Amniotic stem cell (primary cell): ENCODE measurements at regions not wholly inside any gene's neighbourhood (a gene's known extent, or its start where the extent isn't known, plus 50 kb on each side); places are given as distances from the start of the nearest gene placed in this dataset.
A peak's percentile ranks its signal among the peaks of the same experiment; 100 is the strongest.

ENCODE experiments used
- DNase-seq: peaks from one replicate; lab custom pipeline; 2025; lab: John Stamatoyannopoulos, UW

- no peak for DNase-seq
Measured at GRCh38 chr5:96340357-96340756, 92.7 kb downstream of the PCSK1 start.

- DNase-seq, result no peak
Measured at GRCh38 chr5:96339862-96340261, 93.2 kb downstream of the PCSK1 start.

- DNase-seq, result no peak
Measured at GRCh38 chr5:96338624-96339415, 94.2 kb downstream of the PCSK1 start.

DNA sequence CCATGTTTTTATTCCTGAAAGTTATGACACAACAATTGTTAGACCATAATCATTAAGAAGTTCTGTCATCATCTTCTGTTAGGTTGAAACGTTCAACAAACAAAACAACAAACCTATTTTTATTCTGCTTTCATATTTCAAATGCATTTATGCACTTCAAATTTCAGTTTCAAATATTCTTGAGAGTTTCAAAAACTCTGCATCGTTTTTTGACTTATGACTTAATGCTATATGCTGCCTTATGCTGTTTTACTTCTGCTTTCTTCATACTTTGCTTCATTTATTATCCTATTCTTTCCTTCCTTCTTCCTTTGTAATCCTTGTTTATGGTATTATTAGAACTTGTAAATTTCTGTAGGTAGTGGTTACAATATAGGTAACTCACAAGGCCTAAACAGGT lies 95.0 kb downstream of the PCSK1 start:
- no peak for DNase-seq

DNA sequence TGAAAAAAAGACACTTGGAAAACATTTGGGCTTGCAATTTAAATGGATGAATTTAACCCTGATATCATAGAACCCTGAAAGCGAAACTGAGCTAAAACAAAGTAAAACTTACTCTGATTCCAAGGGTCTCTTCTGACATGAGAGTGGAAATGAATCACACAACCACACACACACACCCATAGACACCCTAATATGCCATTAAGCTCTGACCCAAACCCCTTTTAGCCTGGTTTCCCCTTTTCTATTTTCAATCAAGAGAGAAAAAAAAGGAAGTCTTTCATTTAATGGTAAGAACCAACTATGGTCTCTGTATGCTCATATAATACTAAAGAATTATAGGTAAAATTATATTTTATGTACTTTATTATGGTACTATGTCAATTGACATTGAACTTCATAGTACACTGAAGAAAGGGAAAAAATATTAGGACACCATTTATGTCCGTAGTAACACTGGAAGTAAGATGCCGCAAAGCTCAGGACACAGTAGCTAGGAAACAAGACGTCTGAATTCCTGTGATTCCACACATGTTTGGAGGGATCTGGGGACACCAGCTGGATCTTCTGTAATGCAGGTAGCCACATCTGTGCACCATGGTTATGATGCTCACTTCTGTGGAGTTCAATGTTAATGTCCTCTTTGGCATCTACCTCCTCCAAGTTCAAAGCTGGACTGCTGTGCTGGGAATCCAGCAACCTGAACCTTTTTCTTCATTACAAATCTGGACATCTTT lies 95.8 kb downstream of the PCSK1 start:
- DNase-seq, result no peak

DNA sequence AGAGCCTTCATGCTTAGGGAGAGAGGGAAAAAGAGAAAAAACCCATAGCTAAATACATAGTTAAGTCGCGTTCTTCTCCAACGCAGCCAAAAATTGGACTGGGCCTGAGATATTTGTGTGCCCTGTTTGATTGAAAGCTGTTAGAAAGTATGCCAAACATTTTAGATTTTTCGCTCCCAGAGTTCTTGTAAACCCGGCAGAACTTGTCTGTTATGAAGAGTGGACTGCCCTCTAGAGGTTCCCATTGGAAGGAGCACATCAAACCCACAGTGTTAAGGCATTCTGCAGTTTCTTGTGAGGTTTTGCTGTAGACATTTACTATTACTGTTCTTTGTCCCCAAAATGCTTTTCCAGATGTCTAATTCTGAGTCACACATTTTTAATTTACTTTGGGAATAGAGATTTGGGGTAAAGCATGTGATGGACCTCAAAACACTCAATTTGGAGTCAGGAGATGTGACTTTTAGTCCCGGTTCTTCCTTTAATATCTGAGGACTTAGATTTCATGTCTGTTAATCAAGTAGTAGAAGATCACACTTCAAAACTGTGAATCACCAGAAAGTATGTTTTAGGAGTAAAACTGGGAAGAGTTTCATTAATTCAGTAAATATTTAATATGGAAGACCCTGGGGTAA lies 96.6 kb downstream of the PCSK1 start:
- DNase-seq, result peak; percentile 76

DNA sequence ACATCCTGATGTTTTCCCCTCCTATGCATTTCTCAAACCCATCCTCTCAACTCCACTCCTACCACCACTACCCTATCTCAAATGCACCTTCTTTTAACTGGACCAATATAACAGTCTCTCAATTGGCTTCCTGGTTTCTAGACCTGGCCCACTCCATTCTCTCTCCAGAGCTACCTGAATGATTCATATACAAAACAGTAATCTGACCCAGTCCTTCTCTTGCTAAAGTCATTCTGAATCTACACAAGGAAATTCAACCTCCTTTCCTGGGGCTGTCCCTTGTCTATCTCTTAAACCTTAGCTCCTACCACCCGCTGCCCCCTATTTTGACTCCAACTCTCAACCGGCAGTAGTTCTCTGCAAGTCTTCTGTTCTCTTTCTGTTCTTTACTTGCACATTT lies 97.2 kb downstream of the PCSK1 start:
- no peak for DNase-seq

GRCh38 chr5:96333391-96333790 lies 99.7 kb downstream of the PCSK1 start:
- no peak for DNase-seq

DNA sequence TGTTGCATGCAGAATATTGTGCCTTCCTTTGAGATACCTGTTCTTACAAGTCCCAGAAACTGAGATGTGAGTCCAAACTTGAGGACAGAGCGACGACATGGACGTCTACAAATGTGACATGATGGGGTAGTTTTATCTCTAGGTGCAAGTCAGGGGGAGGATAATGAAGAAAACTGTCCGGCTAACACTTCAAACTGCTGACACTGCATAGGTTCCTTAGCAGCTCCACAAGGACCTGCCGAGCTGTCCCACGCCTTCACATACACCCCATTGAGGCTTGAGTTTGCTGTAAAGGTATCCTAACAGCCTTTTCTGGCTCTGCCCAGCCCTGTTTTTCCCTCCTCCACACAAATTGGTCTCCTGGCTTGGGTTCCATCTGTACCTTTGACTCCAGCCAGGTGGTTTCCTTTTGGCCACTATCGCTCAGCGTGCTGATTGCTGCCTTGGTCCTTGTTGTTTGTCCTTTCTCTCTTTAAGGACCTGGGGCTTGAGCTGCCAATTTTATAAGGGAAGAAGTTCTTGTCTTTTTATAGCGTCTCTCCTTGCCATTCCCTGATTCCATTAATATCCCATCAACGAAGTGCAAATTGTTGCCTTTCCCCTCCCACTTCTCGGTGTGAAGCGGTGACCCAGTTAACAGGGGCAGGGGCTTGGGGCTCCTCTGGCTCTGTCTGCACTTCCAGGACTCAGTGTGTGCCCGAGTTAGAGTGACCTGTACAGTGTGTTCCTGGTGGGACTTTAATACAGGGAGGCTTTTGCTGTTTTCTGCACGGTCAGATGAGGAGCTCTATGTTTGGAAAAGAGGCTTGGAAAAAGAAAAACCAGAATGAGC lies 100.3 kb downstream of the PCSK1 start:
- no peak for DNase-seq

DNA sequence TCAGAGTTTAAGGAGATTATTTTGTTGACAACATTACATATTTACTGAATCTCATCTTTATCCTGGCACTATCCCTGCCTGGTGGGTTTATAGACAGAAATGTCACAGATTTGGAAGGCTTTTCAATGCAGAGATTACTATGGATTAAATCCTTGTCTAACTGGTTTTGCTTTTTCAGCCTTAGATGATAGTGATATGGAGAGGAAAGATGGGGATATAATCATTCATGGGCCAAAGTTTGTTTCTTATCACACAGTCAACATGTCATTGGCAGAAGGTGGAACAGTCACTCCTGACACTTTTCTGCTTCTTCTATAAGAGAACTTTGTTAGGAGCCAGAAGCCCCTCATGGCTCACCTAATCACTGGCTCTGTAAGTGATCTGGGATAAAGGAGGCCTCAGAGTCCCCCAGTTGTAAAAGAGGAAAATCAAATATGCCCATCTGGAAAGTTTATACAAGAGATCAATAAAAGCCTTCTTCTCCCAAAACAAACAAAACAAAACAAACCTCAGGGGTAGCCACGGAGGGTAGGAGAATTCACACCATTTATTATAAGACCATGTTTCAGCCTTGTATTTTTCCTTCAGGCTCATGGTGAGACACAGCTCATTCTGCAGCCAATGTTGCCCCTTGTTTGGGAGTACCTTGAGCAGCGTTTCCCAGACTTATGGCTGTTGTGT lies 101.2 kb downstream of the PCSK1 start:
- no peak for DNase-seq

DNA sequence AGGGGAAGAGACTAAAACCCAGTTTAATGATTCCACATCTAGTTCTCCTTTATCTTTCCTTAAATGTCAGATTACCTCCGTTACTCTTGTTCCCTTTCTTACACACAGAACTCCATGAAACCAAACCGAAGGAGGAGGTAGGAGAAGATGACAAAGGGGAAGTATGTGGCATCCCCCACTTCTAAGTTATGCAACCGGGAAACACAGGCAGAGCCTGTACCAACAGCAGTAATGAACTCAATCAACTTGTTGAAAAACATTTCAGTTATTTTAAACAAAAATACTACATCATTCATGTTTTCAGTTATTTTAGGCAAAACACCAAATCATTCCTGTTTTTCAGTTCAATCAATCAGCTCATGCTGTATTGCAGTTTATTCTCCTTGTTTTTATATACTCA lies 101.8 kb downstream of the PCSK1 start:
- no peak for DNase-seq

- no peak for DNase-seq
Measured at GRCh38 chr5:96330530-96331140, 102.4 kb downstream of the PCSK1 start.

- DNase-seq, result no peak
Measured at GRCh38 chr5:96329886-96330529, 103.0 kb downstream of the PCSK1 start.

DNA sequence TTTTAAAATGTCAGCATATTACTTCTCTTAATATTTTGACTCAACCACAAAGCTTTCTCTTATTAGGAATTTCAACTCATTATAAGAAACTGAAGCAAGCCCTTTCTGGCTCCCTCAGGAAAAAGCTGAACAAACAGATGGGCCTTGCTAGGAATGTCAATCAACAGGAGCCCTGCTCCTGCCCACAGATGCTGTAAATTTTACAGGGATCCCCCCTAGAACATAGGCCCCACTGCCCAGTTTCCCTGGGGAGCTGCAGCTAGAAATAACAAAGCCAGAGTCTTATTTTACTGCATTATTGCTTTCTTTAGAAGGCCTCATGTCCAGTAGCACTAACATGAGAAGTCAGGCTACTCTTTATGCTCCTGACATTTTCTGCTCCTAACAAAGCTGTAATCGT lies 103.8 kb downstream of the PCSK1 start:
- no peak for DNase-seq

DNA sequence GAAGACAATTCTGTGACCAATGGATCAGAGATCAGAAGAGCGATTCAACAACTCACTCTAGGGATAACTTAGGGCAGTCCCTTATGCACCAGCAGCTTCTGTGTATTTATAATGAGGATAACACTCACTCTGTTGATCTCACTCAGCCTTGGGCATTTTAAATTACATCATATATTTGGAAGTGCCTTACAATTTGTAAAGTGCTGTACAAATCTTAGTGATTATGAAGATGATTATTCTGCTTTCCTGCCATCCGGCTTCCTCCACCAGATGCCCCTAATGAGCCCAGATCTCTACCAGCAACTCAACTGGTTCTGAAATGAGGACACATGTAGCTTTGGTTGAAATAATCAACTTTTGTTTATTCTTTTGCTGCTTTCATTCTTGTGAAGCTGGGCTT lies 105.3 kb downstream of the PCSK1 start:
- peak; percentile 16 for DNase-seq

DNA sequence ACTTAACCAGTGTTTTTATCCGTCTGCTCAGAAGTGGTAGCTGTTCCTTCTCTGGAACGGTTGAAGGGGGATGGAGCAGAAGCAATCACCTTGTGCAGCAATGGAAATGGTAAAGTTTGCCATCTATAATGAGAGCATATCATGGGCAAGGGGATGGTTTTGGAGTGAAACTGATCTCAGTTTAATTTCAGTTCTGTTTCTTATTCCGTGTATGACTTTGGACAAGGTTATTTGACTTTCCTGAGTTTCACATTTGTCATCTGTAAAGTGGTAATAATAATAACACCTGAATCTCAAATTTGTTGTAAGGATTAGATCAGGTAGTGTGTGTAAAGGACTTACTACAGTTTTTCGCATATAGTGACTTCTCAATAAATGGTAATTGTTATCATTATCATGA lies 106.1 kb downstream of the PCSK1 start:
- no peak for DNase-seq

GRCh38 chr5:96324708-96325107 lies 108.3 kb downstream of the PCSK1 start:
- DNase-seq, result no peak

GRCh38 chr5:96322865-96323264 lies 110.2 kb downstream of the PCSK1 start:
- DNase-seq, result no peak

DNA sequence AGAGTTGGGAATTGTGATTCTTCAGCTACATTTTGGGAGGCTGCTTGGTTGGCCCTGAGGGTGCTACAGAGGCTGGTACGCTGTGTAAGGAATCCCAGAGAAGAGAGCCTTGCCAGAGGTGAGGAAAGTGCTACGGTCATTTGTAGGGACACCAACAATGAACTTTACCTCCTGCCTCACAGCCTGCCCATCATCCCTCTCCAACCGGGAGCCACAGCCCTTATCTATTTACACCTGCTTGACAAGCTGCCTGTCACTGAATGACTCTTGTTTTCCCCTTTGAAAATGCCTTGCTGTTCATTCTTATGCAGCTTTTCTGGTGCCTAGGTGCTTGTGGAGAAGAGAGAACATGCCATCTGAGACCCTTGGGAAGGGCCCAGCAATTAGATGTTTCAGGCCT lies 110.8 kb downstream of the PCSK1 start:
- DNase-seq, result no peak

- DNase-seq, result no peak
Measured at GRCh38 chr5:96321345-96321744, 111.7 kb downstream of the PCSK1 start.

GRCh38 chr5:96320797-96321196 lies 112.3 kb downstream of the PCSK1 start:
- DNase-seq, result no peak
